ENCODE measurements at regions not wholly inside any gene's neighbourhood (a gene's known extent, or its start where the extent isn't known, plus 50 kb on each side); places are given as distances from the start of the nearest gene placed in this dataset.

- Histone ChIP-seq H3K27me3 (ENCODE audit: insufficient read depth, low read length) (no peaks in the 10 kb centered on the region), H3K4me3 (ENCODE audit: low read depth, low read length) (no peak overlapping the region), H3K4ac (ENCODE audit: low read depth, low read length) (no peak overlapping the region), H3K36me3 (ENCODE audit: control insufficient read depth in 1 of 2, insufficient read depth in 2 of 2, low read length in 2 of 2) (no peaks in the 10 kb centered on the region), H3K9me3 (ENCODE audit: insufficient read depth, low read depth, low read length) (no peaks in the 10 kb centered on the region), H2BK5ac (ENCODE audit: low read depth, low read length, poor library complexity) (no peak overlapping the region), H2AFZ (ENCODE audit: insufficient read depth, low read length, poor library complexity) (no peak overlapping the region), H3K79me2 (ENCODE audit: control insufficient read depth, insufficient read depth, low read length, poor library complexity) (no peaks in the 10 kb centered on the region), H4K8ac (ENCODE audit: low read depth, low read length) (no peak overlapping the region), H3K27ac (ENCODE audit: low read depth, low read length) (no peak overlapping the region), H3K79me1 (ENCODE audit: low read length) (no peaks in the 10 kb centered on the region), H3K4me1 (ENCODE audit: control insufficient read depth in 1 of 2, insufficient read depth in 2 of 2, low read length in 2 of 2) (no peaks in the 10 kb centered on the region), H2BK12ac (ENCODE audit: low read length) (no peak overlapping the region), H3K9ac (ENCODE audit: low read length) (no peak overlapping the region), H3K18ac (ENCODE audit: low read length) (no peak overlapping the region), H3K4me2 (ENCODE audit: low read length) (no peak overlapping the region), H2AK5ac (ENCODE audit: low read length) (no peak overlapping the region), H3K14ac (ENCODE audit: low read length) (no peak overlapping the region), H2BK120ac (ENCODE audit: insufficient read depth, low read length, poor library complexity) (no peak overlapping the region), H3K23ac (ENCODE audit: low read length) (no peak overlapping the region), H4K91ac (ENCODE audit: low read depth, low read length) (no peak overlapping the region), H4K12ac (ENCODE audit: low read depth, low read length) (no peak overlapping the region)
- DNase-seq: no peak
- no CpG with 5 or more reads among the region's 5 CpGs for WGBS (ENCODE audit: extremely low coverage, insufficient coverage, insufficient read length)
Observed at GRCh38 chr3:144049374-144049773, 77.8 kb downstream of the DIPK2A start.

DNA sequence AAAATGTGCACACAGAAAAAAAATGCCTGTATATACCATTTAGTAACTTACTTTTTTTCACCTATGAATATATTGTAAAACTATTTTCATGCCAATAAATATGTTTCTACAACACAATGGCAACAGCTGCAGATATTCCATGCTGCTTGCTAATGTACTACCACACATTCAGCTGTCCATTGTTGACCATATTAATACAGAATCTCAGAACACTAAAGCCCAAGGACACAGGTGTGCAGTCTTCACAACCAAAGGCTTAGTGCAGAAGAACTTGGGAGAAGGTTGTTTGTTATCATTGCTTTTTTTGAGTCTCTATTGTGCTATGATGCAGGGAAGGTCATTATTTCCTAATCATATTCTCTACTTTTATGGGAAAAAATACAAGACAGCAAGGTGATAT, 79.6 kb downstream of the DIPK2A start:
- Histone ChIP-seq H3K18ac (ENCODE audit: low read length) (no peak overlapping the region), H3K27me3 (ENCODE audit: insufficient read depth, low read length) (no peaks in the 10 kb centered on the region), H3K9me3 (ENCODE audit: insufficient read depth, low read depth, low read length) (no peaks in the 10 kb centered on the region), H3K4me1 (ENCODE audit: control insufficient read depth in 1 of 2, insufficient read depth in 2 of 2, low read length in 2 of 2) (peaks cover 0 to 2% of the 10 kb centered on the region in 2 experiments), H2AFZ (ENCODE audit: insufficient read depth, low read length, poor library complexity) (no peak overlapping the region), H2BK12ac (ENCODE audit: low read length) (no peak overlapping the region), H3K4ac (ENCODE audit: low read depth, low read length) (no peak overlapping the region), H3K36me3 (ENCODE audit: control insufficient read depth in 1 of 2, insufficient read depth in 2 of 2, low read length in 2 of 2) (no peaks in the 10 kb centered on the region), H4K91ac (ENCODE audit: low read depth, low read length) (no peak overlapping the region), H3K9ac (ENCODE audit: low read length) (no peak overlapping the region), H3K79me1 (ENCODE audit: low read length) (no peaks in the 10 kb centered on the region), H3K23ac (ENCODE audit: low read length) (no peak overlapping the region), H3K4me2 (ENCODE audit: low read length) (no peak overlapping the region), H3K4me3 (ENCODE audit: low read depth, low read length) (no peak overlapping the region), H3K27ac (ENCODE audit: low read depth, low read length) (no peak overlapping the region), H2BK120ac (ENCODE audit: insufficient read depth, low read length, poor library complexity) (no peak overlapping the region), H2AK5ac (ENCODE audit: low read length) (no peak overlapping the region), H3K79me2 (ENCODE audit: control insufficient read depth, insufficient read depth, low read length, poor library complexity) (no peaks in the 10 kb centered on the region), H2BK5ac (ENCODE audit: low read depth, low read length, poor library complexity) (no peak overlapping the region), H4K8ac (ENCODE audit: low read depth, low read length) (no peak overlapping the region), H3K14ac (ENCODE audit: low read length) (no peak overlapping the region), H4K12ac (ENCODE audit: low read depth, low read length) (no peak overlapping the region)
- no peak for DNase-seq

DNA sequence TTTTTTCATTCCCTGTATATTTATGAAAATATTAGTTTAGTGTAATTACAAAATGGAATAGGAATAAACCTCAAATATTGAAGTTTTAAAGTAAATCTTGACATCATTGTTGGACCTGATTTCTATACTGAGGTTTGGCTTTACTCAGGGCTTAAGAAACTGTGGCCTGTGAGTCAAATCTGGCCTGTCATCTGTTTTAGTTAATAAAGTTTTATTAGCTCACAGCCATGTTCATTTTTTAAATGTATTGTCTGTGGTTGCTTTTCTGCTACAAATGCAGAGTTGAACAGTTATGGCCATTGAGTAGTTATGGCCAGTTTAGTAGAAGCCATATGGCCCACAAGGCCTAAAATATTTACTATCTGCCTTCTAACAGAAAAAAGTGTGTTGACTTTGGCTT, 80.7 kb downstream of the DIPK2A start:
- Histone ChIP-seq H4K8ac (ENCODE audit: low read depth, low read length) (no peak overlapping the region), H3K9me3 (ENCODE audit: insufficient read depth, low read depth, low read length) (no peaks in the 10 kb centered on the region), H2BK5ac (ENCODE audit: low read depth, low read length, poor library complexity) (no peak overlapping the region), H3K4me1 (ENCODE audit: control insufficient read depth in 1 of 2, insufficient read depth in 2 of 2, low read length in 2 of 2) (peaks cover 0 to 2% of the 10 kb centered on the region in 2 experiments), H3K9ac (ENCODE audit: low read length) (no peak overlapping the region), H3K79me1 (ENCODE audit: low read length) (no peaks in the 10 kb centered on the region), H3K79me2 (ENCODE audit: control insufficient read depth, insufficient read depth, low read length, poor library complexity) (no peaks in the 10 kb centered on the region), H3K4me3 (ENCODE audit: low read depth, low read length) (no peak overlapping the region), H4K91ac (ENCODE audit: low read depth, low read length) (no peak overlapping the region), H3K36me3 (ENCODE audit: control insufficient read depth in 1 of 2, insufficient read depth in 2 of 2, low read length in 2 of 2) (no peaks in the 10 kb centered on the region), H2BK12ac (ENCODE audit: low read length) (no peak overlapping the region), H3K27me3 (ENCODE audit: insufficient read depth, low read length) (no peaks in the 10 kb centered on the region), H3K4ac (ENCODE audit: low read depth, low read length) (no peak overlapping the region), H3K27ac (ENCODE audit: low read depth, low read length) (no peak overlapping the region), H3K4me2 (ENCODE audit: low read length) (no peak overlapping the region), H2BK120ac (ENCODE audit: insufficient read depth, low read length, poor library complexity) (no peak overlapping the region), H3K18ac (ENCODE audit: low read length) (no peak overlapping the region), H2AK5ac (ENCODE audit: low read length) (no peak overlapping the region), H2AFZ (ENCODE audit: insufficient read depth, low read length, poor library complexity) (no peak overlapping the region), H4K12ac (ENCODE audit: low read depth, low read length) (no peak overlapping the region), H3K14ac (ENCODE audit: low read length) (no peak overlapping the region), H3K23ac (ENCODE audit: low read length) (no peak overlapping the region)
- DNase-seq: no peak

GRCh38 chr3:144053121-144053520, 81.5 kb downstream of the DIPK2A start:
- H2BK120ac ChIP-seq (ENCODE audit: insufficient read depth, low read length, poor library complexity): no peak overlapping the region
- H3K18ac ChIP-seq (ENCODE audit: low read length): no peak overlapping the region
- H3K4me3 ChIP-seq (ENCODE audit: low read depth, low read length): no peak overlapping the region
- no peak overlapping the region for H3K4ac ChIP-seq (ENCODE audit: low read depth, low read length)
- no peak overlapping the region for H3K9ac ChIP-seq (ENCODE audit: low read length)
- no peaks in the 10 kb centered on the region for H3K79me2 ChIP-seq (ENCODE audit: control insufficient read depth, insufficient read depth, low read length, poor library complexity)
- no peak overlapping the region for H3K23ac ChIP-seq (ENCODE audit: low read length)
- no peak overlapping the region for H2AFZ ChIP-seq (ENCODE audit: insufficient read depth, low read length, poor library complexity)
- no peaks in the 10 kb centered on the region for H3K27me3 ChIP-seq (ENCODE audit: insufficient read depth, low read length)
- H4K12ac ChIP-seq (ENCODE audit: low read depth, low read length): no peak overlapping the region
- no peak for DNase-seq
- WGBS (ENCODE audit: extremely low coverage, insufficient coverage, insufficient read length): no CpG with 5 or more reads among the region's 1 CpG
- no peak overlapping the region for H3K27ac ChIP-seq (ENCODE audit: low read depth, low read length)
- H4K8ac ChIP-seq (ENCODE audit: low read depth, low read length): no peak overlapping the region
- H3K9me3 ChIP-seq (ENCODE audit: insufficient read depth, low read depth, low read length): no peaks in the 10 kb centered on the region
- H2BK5ac ChIP-seq (ENCODE audit: low read depth, low read length, poor library complexity): no peak overlapping the region
- no peak overlapping the region for H3K14ac ChIP-seq (ENCODE audit: low read length)
- H4K91ac ChIP-seq (ENCODE audit: low read depth, low read length): no peak overlapping the region
- H3K36me3 ChIP-seq (ENCODE audit: control insufficient read depth in 1 of 2, insufficient read depth in 2 of 2, low read length in 2 of 2): no peaks in the 10 kb centered on the region
- H3K4me2 ChIP-seq (ENCODE audit: low read length): no peak overlapping the region
- H3K4me1 ChIP-seq (ENCODE audit: control insufficient read depth in 1 of 2, insufficient read depth in 2 of 2, low read length in 2 of 2): peaks cover 0 to 2% of the 10 kb centered on the region in 2 experiments
- no peak overlapping the region for H2AK5ac ChIP-seq (ENCODE audit: low read length)
- no peaks in the 10 kb centered on the region for H3K79me1 ChIP-seq (ENCODE audit: low read length)
- H2BK12ac ChIP-seq (ENCODE audit: low read length): no peak overlapping the region

DNA sequence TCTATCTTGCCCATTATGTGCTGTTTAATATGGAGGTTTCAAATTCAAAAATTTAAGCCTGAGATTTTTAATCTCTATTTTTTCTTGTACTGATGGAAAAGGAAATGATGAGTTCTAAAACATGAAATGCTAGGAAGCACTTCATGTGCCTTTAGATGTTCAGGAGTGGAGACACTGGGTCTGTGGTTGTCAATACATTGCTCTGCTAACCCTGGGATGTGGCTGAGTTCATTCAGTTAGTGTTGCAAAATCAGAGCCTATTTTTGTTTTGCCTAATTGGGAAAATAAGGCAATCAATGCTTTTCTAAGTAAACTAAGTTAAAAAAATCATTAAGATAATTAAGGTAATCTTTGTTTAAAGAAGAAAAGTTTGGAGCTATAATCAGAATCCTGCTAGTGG, 83.1 kb downstream of the DIPK2A start:
- no peak overlapping the region for H2BK120ac ChIP-seq (ENCODE audit: insufficient read depth, low read length, poor library complexity)
- no peak overlapping the region for H2AK5ac ChIP-seq (ENCODE audit: low read length)
- H3K36me3 ChIP-seq (ENCODE audit: control insufficient read depth in 1 of 2, insufficient read depth in 2 of 2, low read length in 2 of 2): no peaks in the 10 kb centered on the region
- H2BK12ac ChIP-seq (ENCODE audit: low read length): no peak overlapping the region
- H3K9me3 ChIP-seq (ENCODE audit: insufficient read depth, low read depth, low read length): no peaks in the 10 kb centered on the region
- no peaks in the 10 kb centered on the region for H3K79me1 ChIP-seq (ENCODE audit: low read length)
- H3K4ac ChIP-seq (ENCODE audit: low read depth, low read length): no peak overlapping the region
- no peak overlapping the region for H4K91ac ChIP-seq (ENCODE audit: low read depth, low read length)
- H3K9ac ChIP-seq (ENCODE audit: low read length): no peak overlapping the region
- H3K27me3 ChIP-seq (ENCODE audit: insufficient read depth, low read length): no peaks in the 10 kb centered on the region
- H3K4me3 ChIP-seq (ENCODE audit: low read depth, low read length): no peak overlapping the region
- H3K18ac ChIP-seq (ENCODE audit: low read length): no peak overlapping the region
- H4K8ac ChIP-seq (ENCODE audit: low read depth, low read length): no peak overlapping the region
- H3K4me2 ChIP-seq (ENCODE audit: low read length): no peak overlapping the region
- H3K4me1 ChIP-seq (ENCODE audit: control insufficient read depth in 1 of 2, insufficient read depth in 2 of 2, low read length in 2 of 2): peaks cover 0 to 2% of the 10 kb centered on the region in 2 experiments
- no peak overlapping the region for H2BK5ac ChIP-seq (ENCODE audit: low read depth, low read length, poor library complexity)
- no peak overlapping the region for H2AFZ ChIP-seq (ENCODE audit: insufficient read depth, low read length, poor library complexity)
- no peak overlapping the region for H4K12ac ChIP-seq (ENCODE audit: low read depth, low read length)
- H3K14ac ChIP-seq (ENCODE audit: low read length): no peak overlapping the region
- H3K27ac ChIP-seq (ENCODE audit: low read depth, low read length): no peak overlapping the region
- DNase-seq: no peak
- H3K23ac ChIP-seq (ENCODE audit: low read length): no peak overlapping the region
- H3K79me2 ChIP-seq (ENCODE audit: control insufficient read depth, insufficient read depth, low read length, poor library complexity): no peaks in the 10 kb centered on the region
